GM21390 (cell line): ENCODE measurements at regions not wholly inside any gene's neighbourhood (a gene's known extent, or its start where the extent isn't known, plus 50 kb on each side); places are given as distances from the start of the nearest gene placed in this dataset.

Experiments used
- ATAC-seq: cut with Tn5 transposase; IDR thresholded peaks from one replicate; pipeline ENCODE4 v1.9.1; 2021; ENCODE audit not compliant: unreplicated experiment

DNA sequence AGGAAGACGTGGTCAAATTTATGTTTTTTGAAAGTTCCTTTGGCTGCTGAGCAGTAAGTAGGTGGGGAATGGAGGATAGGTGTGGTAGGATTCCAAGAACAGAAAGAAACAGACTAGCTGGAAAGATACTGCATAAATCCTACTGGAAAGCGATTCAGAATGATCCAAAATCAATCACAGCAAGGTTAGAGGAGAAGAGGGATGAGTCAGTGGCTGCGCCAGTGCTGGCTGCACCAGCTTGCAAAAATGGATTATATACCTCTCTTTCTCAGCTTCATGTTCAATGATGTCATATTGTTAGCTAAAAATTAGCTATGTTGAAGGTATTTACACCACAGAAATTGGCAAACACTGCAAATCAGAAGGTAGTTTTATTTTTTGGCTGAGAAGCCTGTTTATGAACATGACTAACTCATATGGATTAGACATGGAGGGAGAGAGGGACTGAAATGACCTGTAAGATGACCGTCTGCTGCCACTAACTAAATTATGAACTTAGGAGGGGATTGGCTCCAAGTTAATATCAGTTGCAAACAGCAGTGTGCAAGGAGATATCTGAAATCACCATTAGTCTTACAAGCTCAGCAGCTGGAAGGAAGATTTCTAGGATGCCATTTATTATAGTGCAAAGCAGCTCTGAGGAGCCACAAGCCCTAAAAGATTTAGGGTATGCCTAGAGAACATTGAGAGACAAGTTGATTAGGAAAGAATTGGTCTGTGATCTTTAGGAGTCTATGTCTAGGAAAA, 405.3 kb downstream of the MID1IP1 start:
- ATAC-seq = no peak

DNA sequence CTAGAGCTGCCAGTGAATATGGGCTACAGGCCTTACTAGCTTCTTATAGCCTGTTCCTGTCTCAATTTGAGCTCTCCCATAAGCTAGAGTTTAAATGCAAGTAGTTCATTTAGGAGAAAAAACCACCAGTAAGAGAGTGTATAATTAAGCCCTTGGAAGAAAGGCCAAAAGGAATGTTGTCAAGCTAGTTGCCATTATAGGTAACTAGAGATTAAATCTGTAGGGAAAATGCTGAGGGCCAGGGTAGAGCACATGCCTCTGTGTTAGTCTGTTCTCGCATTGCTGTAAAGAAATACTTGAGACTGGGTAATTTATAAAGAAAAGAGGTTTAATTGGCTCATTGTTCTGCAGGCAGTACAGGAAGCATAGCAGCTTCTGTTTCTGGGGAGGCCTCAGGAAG, 410.2 kb downstream of the MID1IP1 start:
- no peak for ATAC-seq

DNA sequence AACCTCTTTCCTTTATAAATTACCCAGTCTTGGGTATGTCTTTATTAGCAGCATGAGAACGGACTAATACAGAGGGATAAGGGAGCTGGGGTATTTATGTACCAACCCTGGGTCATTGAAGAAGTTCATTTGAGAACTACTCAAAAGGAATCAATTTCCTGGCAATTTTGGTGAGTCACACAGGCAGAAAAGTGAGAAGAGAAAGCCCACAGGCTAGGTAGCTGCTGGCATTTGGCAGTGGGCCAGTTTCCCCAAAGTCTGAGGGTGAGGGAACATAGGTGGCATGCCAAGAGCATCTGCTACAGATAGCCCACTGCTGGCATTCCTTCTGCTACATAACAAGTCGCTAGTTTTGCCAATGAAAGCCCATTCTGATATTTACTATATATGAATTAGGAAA, 411.2 kb downstream of the MID1IP1 start:
- ATAC-seq = no peak

DNA sequence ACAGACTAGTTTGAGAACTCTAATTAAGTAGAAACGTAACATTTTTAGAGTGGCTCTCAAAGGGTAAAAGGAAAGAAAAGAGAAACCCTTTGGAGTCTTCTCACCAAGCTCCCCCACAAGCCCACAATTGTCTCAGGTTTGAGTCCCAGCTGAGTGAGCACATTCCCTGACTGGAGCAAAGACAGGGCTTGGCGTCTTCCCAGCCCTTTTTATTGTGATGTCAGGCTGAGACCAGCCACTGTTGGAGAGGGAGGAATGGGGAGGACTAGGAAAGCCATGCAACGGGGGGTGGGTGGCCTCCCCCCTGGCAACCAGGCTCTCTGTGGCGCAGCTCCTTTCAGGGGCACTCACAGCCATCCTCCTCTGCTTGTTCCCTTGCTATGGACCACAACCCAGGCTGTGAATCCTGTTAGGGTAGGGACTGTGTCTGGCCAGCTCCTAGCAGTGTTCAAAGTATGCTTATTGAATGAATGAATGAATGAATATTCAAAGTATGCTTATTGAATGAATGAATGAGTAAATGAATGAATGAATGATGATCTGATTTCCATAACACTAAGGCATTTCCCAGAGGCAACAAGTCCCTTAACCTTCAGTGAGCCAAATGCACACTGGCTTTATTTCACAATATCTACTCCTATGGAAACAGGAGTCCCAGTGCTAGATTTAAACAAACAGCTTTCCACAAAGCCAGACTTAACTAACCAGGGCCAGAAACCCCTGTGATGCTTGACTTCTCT, 413.3 kb downstream of the MID1IP1 start:
- ATAC-seq = no peak

DNA sequence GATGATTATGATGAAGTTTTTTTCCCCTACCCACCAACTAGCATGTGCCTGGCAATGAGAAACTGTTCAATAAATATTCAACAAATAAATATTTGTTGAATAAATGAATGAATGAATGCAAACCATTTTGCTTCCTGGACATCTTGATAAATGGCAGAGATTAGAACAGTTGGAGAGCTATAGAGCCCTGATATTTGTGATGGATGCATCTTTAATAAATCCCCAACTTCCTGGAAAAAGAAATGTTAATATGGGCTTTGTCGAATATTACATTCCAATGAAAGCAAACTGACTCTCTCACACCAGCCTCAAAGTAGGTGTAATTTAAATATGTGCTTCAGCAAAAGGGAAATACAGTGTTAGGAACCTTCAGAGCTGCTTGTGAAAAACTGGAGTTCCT, 419.7 kb downstream of the MID1IP1 start:
- no peak for ATAC-seq

DNA sequence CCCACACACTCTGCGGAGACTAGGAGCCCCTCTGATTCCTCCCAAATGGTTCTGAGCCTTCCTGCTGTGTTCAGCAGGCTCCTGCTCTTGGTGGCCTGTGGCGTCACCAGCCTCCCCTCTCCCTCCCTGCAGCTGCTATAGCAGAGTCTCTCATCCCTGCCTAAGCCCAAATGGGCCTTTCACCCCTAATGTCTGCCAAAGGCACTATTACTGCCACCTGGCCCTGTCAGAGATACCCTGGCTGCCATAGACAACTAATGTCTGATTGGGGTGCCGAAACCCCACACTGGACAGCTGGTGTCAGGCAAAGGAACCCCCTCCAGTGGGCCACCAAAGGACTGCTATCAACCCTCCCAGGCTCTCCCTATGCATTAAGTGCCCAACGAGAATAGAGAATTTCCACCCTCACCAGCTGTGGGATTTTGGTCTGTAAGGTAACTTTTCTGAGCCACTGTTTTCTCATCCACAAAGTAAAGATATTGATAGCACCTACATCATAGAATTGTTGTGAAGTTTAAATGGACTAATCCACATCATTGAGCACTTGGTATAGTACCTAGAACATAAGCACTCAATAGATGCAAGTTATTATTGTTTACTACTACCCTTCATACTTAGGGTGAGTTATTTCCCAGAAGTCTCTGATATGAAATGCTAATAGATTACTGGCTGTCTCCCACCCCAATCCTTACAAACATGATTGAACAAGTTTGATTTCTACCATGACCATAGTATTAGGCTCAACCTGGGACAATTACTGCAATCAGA, 421.3 kb downstream of the MID1IP1 start:
- no peak for ATAC-seq

DNA sequence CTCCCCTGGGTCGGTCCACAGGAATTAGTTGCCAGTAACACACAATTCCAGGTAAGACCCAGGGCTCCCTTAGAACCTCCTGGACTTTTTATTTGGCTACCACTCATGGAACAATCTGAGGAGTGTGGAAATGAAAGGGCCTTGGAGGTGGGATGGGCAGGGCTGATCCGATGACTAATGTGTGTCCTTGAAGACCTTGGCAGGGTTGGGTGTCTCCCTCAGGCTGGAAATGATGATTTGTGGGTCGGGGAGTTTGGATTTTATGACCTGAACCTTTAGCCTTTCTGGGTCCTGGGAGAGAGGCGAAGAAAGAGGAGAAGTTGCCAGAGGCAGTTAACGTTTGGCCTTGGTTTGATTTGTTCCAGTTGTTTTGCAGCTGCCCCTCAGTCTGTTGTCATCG, 425.0 kb downstream of the MID1IP1 start:
- no peak for ATAC-seq

DNA sequence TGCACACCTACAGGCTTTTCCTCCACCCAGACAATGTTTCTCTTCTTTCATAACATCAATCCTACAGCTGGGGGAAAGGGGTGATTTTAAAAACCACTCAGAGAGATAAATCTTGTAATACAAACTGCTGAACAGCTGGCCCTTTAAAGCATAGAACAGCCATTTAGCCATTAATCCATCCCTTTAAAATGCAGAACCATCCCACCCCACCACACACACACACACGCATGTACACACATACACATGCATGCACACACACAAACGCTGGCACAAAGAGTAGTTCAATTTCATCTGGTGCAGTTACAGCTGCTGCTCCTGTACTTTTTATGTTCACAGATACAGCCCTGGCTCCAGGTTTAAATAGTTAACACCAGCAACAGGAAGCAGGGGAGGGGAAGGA, 426.1 kb downstream of the MID1IP1 start:
- no peak for ATAC-seq

DNA sequence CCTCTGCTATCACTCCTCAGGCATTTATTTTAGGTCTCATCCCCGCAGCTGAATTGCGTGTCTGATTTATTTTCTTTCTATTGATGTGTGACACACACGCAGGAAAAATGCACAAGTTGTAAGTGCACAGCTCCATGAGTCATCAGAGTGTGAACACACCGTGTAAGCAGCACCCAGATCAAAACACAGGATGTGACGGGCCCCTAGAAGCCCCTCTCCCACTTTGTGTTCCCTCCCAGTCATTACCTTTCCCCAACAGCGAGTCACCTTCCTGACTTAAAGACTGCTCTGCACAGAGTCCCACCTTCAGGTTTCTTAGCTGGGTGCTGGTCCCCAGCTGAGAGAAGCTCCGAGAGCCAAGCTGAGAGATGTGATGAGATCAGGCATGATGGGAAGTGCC, 436.7 kb downstream of the MID1IP1 start:
- ATAC-seq = no peak

DNA sequence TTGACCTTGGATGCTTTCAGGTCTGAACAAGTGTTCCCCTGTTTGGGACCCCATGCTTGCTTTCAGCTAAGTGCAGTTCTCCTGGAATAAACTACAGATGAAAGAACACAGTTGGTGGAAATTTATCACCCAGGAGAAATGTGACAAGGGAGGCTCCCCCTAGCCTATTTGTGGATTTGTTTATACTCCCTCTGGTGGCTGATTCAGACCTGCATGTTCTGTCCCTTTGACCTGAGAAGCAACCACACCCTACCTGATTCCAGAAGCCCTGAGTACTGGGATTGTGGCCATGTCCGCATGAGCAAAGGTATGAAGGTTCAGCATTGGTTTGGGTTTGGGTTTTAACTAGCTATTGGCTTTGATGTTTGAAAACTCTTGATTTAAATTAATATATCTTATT, 440.9 kb downstream of the MID1IP1 start:
- no peak for ATAC-seq

DNA sequence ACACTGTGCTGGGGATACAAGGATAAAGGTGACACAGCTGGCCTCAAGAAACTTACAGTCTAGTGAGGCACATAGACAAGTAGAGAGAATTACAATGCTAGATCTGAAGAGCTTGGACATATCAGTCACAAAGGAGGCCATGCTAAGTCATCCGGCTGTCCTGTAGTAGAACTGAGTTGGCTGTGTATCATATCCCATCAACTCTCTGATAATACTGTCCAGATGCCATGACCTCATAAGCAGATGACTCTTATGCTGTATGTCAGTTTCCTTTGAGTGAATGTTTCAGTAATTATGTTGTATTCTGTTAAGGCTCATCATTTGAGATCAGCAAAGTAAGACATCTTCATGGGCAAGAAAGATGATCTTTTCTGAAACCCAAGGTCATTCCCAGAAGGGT, 442.9 kb downstream of the MID1IP1 start:
- ATAC-seq = no peak

DNA sequence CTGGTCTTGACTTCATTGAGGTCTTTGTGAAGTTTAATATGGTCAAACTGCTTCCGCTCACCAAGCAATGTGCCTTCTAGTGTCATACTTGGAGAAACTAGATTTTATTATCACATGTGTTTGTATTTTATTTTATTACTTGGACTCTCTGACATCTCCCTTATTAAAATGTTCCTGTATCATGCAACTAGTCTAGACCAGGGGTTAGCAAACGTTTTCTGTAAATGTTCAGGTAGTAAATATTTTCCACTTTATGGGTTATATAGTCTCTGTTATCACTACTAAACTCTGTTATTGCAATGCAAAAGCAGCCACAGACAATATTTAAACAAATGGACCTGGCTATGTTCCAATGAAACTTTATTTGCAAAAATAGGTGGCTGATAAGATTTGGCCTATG, 443.8 kb downstream of the MID1IP1 start:
- no peak for ATAC-seq

DNA sequence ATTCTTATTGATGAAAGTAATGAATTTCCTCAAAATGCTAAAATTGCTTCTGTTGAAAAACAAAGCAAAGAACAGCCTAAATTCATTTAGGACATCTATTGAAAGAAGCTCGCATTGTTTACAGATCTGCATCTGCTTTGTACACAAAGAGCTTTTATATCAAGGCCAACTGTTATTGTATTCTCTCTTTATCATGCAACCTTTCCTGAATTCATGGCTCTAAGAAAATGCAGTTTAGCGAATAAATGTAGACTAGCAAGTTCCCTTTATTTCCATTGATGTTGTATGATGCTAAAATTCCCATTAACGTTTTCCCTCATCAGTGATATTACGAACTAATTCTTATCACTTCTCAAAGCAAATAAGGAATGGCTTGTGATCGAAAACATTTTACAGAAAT, 446.3 kb downstream of the MID1IP1 start:
- ATAC-seq = no peak

DNA sequence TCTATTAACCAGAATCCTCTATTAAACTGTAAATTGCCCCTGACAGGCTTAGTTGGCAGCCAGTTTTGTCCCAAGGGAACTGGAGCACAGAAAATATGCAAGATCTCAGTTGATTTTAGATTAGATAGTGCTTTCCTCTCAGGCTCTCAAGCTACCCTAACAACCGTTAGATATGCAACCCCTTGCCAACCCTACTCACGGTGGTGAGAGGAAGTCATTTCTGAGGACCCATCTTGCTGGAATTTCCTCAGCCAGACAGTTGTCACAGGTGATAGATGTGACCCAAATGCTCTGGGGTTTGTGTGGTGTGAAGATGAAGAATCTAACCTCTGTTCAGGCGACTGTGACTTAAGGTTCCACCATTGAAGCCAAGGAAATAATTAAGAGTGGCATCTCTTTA, 447.1 kb downstream of the MID1IP1 start:
- no peak for ATAC-seq

DNA sequence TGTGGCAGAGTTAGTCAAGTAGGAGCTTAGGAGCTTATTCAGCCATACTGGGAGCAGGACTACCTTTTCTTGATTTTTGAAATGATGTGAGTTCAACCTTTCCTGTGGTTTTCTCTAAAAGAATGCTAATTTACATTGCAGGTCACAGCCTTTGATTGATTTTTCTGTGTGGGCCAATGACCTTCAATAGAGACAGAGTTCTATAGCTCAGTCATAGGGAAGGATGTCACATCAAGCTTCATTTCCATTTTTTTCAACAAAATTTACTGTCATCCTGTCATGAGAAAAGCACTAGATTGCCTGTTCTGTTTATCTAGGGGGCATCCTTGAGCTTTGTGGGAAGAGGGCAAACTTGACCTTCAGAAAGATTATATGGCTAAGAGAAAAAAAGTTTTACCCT, 448.7 kb downstream of the MID1IP1 start:
- ATAC-seq = no peak

DNA sequence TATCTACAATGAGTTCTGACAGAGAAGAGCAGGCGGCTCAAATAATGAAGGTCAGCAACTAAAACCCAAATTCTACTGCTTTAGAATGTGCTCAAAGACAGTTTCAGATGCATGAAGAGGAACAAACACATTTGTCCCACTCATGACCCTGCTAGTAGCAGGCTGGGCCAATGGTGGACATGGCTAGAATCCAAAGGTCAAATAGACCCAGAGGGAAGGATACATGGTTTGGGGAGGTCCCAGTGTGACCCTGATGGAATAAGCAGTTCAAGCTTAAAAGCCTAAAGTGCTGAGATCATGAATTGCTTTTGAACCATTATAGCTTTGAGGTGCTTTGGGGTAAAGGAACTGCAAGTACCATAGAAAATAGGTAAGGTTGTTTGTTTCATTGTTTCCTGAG, 450.7 kb downstream of the MID1IP1 start:
- ATAC-seq = no peak

DNA sequence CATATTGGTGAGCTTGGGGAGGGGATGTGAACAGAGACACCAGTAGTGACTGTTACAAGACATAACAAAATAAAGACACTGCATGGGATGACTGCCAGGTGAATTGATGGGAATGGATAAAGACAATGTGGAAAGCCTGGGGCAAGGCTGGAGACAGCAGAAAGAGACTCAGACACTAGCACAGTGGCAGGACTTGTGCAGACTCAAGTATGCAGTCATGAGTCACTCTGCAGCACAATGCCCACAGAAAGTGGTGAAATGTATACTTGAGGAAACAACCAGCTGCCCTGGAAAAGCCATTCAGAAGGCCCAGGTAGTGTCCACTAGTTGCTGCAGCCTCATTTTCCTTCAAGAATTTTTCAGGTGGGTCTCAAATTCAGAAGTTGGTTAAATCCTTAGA, 452.3 kb downstream of the MID1IP1 start:
- ATAC-seq = no peak

DNA sequence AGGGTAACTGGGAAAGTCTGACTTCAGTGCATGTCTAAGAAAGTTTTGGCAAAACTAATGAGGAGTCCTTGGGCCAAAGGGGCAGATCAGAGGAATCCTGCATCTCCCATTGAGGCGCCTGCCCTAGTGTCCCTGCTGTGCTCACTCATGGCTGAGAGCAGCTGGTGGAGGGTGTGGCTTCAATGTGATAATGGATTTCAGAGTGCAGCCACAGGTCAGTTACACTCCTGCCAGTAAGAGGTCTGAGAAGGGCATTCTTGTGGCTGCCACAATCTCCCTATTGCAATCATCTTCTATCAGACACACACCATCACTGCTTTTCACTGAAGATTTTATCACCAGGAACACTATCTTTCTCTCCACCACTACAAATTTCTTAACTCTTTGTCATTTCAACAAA, 457.1 kb downstream of the MID1IP1 start:
- no peak for ATAC-seq

DNA sequence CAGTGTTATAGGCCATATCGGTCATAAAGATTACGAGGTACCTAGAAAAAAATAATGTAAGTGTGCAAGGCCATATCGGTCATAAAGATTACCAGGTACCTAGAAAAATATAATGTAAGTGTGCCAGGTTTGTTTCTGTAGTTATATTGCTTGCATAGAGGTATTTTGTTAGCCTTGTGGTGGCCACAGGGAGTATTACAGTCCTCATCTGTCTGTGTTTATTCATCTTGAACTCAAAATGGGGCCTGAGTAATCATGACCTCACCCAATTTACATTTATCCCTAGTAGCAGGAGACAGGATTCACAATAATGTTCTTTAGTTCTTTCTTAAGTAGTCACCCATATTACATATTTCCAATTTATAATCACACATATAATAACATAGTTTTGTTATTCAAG, 459.7 kb downstream of the MID1IP1 start:
- no peak for ATAC-seq

DNA sequence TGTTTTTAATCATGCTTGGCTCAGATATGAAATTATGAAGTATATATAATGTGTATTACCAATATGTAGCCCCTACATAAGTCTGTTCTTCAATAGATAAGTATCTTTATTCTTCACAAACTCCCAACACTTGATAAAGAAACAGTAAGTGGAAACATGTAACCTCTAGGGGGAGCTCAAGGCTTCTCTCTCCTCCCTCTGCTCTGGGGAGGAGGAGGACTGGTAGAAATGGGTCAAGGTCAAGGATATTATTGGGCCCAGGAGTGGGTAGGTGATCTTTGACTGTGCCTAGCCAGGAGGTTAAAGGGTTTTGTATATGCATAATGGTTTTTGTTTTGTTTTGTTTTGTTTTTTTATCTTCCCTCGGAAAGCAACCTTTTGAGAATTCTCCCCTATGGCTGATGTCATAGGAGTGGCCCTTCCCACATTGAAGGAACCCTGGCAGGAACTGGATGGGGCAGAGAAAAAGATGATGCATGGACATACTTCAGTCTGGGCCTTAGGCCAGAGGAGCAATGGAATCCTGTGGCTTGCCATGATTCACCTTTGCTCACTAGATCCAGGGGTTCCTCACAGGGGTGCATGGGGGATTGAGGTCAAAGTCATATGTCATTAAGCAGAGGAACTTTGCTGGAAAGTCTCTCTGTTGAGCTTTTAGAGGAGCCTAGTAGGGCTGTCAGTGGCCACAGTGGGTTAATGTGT, 460.3 kb downstream of the MID1IP1 start:
- no peak for ATAC-seq

DNA sequence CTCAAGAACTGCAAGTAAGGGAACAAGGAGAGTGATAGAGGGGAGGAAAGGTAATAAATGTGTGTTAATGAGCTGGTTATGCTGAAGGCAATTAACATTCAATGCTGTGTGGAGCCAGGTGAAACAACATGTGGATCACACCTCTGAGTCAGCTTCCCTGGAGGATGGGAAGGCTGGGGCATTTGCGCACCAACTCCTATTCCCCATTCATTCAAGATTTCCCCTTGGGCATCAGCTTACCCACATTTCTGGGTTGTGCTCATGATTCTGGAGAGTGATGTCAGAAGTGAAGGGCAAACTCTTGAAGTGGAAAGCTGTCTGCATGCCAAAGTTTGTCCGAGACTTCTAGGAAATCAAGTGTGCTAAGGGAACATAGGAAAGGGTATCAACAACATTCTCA, 461.4 kb downstream of the MID1IP1 start:
- no peak for ATAC-seq
